HL-60 (cell line): ENCODE measurements at regions not wholly inside any gene's neighbourhood (a gene's known extent, or its start where the extent isn't known, plus 50 kb on each side); places are given as distances from the start of the nearest gene placed in this dataset.

Source experiments
- DNase-seq, 2 experiments: peaks; one replicate each; pipeline ENCODE4 v3.0.0-alpha.2; 2010 to 2020; ENCODE audit warnings: low read depth in 1 of 2, low spot score in 1 of 2
- H3K27ac ChIP-seq: fragments of 250-450 bp; sonication (Bioruptor Pico); replicated peaks from 2 replicates; pipeline ENCODE4 v1.5.1; 2020; ENCODE audit warnings: mild to moderate bottlenecking, moderate library complexity
- H3K27me3 ChIP-seq: fragments of 250-450 bp; sonication (Bioruptor Pico); 2 replicates; pipeline ENCODE4 v1.5.1; 2021; ENCODE audit warnings: mild to moderate bottlenecking, moderate library complexity; ENCODE audit not compliant: insufficient read depth, poor library complexity, severe bottlenecking
- H3K4me3 ChIP-seq: replicated peaks from 2 replicates; pipeline ENCODE4 v1.5.1; 2011; ENCODE audit warnings: mild to moderate bottlenecking, control low read depth, low read length; ENCODE audit not compliant: insufficient read depth
- GABPA ChIP-seq: IDR thresholded peaks from 2 replicates; pipeline ENCODE4 v1.6.1; 2012; ENCODE audit warnings: low read depth
- POLR2AphosphoS5 ChIP-seq: IDR thresholded peaks from 2 replicates; pipeline ENCODE4 v1.6.1; 2012; ENCODE audit warnings: low read depth
- REST ChIP-seq: IDR thresholded peaks from 2 replicates; pipeline ENCODE4 v1.6.1; 2012; ENCODE audit warnings: low read depth; ENCODE audit not compliant: insufficient replicate concordance
- SPI1 ChIP-seq: IDR thresholded peaks from 2 replicates; pipeline ENCODE4 v1.6.1; 2012; ENCODE audit warnings: low read depth, mild to moderate bottlenecking, borderline replicate concordance
- TF ChIP-seq, protein P1 (sequence below): IDR thresholded peaks from one replicate; pipeline ENCODE4 v1.5.1; 2011; ENCODE audit warnings: low read length, control low read depth, inconsistent platforms; ENCODE audit not compliant: insufficient read depth

- H3K27ac ChIP-seq = no peak overlapping the region
These were observed 91.0 kb upstream of the MBNL1 start for GRCh38 chr3:152177757-152178156.

GRCh38 chr3:152183473-152183872 lies 85.3 kb upstream of the MBNL1 start:
- peak in 1 of 2 experiments; percentile 42 for DNase-seq
- Histone ChIP-seq H3K27ac (no peak overlapping the region), H3K27me3 (no peaks in the 10 kb centered on the region), H3K4me3 (no peak overlapping the region)
- TF ChIP-seq, protein P1, sequence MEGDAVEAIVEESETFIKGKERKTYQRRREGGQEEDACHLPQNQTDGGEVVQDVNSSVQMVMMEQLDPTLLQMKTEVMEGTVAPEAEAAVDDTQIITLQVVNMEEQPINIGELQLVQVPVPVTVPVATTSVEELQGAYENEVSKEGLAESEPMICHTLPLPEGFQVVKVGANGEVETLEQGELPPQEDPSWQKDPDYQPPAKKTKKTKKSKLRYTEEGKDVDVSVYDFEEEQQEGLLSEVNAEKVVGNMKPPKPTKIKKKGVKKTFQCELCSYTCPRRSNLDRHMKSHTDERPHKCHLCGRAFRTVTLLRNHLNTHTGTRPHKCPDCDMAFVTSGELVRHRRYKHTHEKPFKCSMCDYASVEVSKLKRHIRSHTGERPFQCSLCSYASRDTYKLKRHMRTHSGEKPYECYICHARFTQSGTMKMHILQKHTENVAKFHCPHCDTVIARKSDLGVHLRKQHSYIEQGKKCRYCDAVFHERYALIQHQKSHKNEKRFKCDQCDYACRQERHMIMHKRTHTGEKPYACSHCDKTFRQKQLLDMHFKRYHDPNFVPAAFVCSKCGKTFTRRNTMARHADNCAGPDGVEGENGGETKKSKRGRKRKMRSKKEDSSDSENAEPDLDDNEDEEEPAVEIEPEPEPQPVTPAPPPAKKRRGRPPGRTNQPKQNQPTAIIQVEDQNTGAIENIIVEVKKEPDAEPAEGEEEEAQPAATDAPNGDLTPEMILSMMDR = no peak
- TF ChIP-seq SPI1 = no peak
- no peak for TF ChIP-seq REST
- TF ChIP-seq POLR2AphosphoS5 = no peak
- TF ChIP-seq GABPA = no peak

More at GRCh38 chr3:152177757-152178156, 91.0 kb upstream of the MBNL1 start:
- no peak for DNase-seq
- Histone ChIP-seq H3K4me3 (no peak overlapping the region), H3K27me3 (no peaks in the 10 kb centered on the region)
- TF ChIP-seq, protein P1 = no peak
- TF ChIP-seq SPI1 = no peak
- no peak for TF ChIP-seq GABPA
- TF ChIP-seq POLR2AphosphoS5 = no peak

DNA sequence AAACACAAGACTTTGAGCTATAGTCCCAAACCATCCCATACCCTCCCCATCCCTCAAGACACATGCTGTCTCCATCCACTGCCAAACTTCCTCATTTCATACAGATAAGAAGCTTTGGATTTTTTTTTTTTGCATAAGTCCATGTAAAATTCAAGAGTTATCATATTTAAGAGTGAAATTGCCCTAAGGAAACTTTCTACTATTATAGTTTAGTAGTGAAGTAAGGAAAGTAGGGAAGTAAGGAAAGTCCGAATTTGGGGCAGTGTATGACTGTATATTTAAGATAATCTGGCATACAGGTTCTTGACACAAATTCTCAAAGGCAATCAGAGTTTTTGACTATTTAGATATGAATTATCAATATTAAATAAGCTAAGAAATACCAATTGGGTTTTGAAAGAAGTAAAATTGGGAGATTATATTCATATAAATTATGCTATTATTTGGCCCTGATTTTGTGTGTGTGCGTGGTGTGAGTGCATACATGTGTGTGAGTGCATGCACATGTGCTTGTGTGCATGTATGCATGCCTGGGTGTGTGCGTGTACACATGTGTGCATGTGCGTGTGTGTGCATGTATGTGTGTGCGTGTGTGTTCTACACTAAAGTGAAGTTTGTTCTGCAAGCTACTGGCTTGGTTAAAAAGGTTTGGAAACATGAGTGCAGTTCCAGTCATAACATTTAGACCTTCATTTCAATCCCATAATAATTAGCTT lies 83.6 kb upstream of the MBNL1 start:
- Histone ChIP-seq H3K4me3 (no peak overlapping the region), H3K27me3 (no peaks in the 10 kb centered on the region), H3K27ac (no peak overlapping the region)
- no peak for TF ChIP-seq GABPA
- DNase-seq = no peak

- H3K27me3 ChIP-seq = no peaks in the 10 kb centered on the region
- DNase-seq = no peak
- TF ChIP-seq SPI1 = no peak
- TF ChIP-seq GABPA = no peak
- TF ChIP-seq, protein P1 = no peak
- TF ChIP-seq REST = no peak
- TF ChIP-seq POLR2AphosphoS5 = no peak
- no peak overlapping the region for H3K4me3 ChIP-seq
- H3K27ac ChIP-seq = no peak overlapping the region
These were observed 82.7 kb upstream of the MBNL1 start for GRCh38 chr3:152185891-152186630.
